Kidney glomerular epithelial cell (primary cell): ENCODE measurements at regions not wholly inside any gene's neighbourhood (a gene's known extent, or its start where the extent isn't known, plus 50 kb on each side); places are given as distances from the start of the nearest gene placed in this dataset.

ENCODE experiments used
- DNase-seq: peaks from one replicate; lab custom pipeline; 2025; lab: John Stamatoyannopoulos, UW

DNA sequence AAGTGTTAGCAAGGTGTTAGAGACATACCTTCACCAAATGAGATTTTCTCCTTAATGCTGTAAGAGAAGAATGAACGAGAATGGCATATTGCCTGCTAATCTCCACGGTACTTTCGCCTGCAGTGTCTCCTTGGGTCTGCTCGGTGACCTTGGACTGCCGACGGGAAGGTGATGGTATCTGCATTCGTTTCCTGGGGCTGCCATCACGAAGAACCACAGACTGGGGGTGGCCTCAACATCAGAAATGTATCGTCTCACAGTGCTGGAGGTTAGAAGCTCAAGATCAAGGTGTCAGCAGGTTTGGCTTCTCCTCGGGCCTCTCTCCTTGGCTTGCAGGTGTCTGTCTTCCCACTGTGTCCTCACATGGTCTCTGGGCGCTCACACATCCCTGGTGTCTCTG is 86.3 kb upstream of the TNRC6C start:
- DNase-seq = no peak

GRCh38 chr17:77872714-77873499 is 85.6 kb upstream of the TNRC6C start:
- no peak for DNase-seq

DNA sequence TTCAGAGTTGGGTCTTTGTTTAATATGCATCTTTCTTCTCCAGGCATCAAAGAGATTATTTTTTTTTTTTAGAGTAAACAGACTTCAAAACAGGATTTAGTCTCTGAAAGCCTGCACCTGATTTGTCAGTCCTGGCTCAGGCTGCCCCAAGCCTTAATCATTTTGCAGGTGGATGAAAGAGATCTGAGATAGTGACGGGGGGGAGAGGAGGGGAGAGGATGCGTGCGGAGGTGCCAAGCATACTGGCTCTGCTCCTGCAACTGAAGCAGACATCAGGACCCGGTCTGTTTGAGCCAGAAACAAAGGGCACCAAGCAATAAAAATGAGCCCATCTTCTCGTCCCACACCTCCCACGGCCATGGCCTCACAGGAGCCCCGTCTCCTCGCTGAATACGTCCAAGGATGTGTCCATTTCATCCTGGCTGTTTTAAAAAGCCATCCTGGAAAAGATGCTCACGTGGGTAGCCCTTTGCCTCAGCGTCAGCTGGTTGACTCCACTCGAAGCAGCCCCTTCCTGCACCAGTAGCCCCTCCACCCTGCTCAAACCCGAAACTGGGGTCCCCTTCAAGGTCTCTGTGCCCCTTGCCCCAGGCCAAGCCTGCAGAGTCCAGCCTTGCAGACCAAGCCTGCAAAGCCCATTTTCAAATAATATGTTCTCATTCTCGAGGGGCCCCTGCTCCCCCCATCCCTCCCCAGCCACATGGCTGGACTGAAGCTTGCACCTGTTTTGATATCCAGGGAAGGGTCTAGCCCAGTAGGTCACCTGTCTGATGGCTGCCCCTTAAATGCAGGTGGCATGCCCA is 84.8 kb upstream of the TNRC6C start:
- no peak for DNase-seq

DNA sequence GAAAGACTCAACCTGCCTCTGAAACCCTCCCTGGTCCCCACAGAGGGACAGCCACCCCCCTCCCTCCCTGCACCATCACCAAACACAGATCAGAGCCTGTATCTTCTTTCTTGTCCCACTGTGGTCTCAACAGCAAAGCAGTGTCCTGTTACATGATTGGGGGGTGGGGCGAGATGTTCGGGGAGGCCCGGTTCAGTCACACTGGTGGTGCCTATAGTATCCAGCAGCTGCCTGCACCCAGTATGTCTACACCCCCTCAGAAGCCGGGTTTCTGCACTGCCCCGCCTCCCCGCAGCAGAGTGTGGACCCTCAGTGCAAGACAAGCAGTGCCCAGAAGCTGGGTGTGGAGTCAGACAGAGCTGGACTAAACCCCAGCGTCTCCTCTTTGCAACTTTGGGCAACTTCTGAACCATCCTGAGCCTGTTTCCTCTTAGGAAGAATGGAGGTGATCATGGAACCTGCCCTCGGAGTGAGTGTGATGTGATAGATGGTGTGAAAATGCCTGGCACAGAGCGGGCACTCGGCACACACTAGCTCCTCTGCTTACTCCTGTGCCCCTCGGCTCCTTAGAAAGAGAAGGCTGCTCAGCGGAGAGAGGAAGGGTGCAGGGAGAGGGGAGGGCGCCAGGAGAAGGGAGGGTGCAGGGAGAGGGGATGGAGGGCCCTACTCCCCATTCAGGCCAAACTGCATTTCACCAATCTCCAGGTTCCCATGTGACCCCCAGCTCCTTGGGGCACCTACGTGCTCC is 84.0 kb upstream of the TNRC6C start:
- DNase-seq = no peak

DNA sequence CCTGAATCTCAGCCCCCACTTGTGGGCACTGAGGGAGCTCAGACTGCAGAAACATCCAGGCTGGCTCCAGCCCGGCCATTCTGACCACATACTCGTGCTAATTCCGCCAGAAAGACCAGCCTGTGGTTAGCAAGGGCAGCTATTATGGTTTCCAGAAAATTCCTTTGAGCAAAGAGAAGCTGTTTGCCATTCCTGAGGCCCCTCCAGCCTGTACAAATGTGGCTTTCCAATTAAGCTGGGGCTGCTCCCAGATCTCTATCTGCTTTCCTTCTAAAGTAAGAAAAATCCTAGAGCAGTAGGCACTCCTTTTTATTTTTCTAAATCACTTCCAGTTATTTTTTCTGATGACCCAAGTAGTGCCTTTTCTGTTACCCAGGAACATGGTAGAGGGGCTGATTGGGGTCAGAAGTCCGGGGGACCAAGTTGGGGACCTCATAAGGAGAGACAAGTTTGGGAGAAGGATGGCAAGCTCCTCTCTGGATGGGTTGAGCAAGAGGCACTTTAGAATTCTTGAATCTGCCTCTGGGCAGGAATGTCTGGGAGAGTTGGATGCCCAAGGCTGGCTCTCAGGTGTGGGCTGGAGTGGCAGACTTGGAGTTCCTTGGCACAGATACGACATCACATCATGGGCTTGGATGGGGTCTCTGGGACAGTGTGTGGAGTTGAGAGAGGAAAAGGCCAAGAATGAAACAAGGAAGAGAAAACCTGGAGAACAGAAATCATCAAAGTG is 83.3 kb upstream of the TNRC6C start:
- peak; percentile 2 for DNase-seq

DNA sequence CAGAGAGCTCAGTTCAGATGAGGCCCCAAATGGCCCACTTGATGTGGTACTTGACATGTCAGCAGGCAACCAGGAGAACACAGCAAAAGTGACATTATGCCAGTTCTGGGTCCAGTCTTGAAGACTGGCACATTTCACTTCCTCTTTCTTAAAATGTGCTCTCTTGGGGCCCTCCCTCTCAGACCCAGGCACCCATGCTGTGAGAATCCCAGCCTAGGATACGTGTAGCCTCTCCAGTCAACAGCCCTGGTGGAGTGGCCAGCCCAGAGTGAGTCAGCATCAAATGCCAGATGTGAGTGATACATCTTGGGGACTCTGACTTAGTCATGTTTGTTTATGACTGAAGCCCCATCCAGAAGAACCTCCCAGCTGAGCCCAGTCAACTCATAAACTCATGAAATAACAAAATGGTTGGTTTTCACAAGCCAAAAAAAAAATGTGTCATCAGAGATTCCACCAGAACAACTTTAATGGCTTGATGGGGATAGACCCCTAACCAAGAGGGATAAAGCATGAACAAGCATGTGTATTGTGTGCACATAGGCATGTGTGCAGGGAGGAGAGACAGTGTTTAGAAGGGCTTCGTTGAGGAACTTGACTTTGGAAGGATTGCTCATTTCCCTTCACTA is 82.5 kb upstream of the TNRC6C start:
- DNase-seq = no peak

DNA sequence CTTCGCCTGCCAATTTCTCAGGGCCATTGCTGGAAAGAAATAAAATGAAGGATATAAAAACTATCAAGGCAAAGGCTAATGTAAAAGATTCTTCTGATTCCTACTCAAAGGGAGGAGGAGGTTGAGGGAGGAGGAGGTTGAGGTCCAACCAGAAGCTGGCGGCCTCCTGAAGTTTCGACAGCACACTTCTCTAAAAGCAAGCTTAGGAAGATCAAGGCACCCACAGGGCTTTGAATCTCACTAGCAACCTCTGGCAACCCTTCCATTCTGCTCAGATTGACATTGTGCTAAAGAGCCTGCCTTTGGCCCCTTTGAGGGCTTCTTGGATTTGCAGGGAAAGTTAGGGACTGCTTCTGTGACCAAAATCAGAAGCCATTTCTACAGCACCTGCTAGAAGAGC is 81.5 kb upstream of the TNRC6C start:
- no peak for DNase-seq

DNA sequence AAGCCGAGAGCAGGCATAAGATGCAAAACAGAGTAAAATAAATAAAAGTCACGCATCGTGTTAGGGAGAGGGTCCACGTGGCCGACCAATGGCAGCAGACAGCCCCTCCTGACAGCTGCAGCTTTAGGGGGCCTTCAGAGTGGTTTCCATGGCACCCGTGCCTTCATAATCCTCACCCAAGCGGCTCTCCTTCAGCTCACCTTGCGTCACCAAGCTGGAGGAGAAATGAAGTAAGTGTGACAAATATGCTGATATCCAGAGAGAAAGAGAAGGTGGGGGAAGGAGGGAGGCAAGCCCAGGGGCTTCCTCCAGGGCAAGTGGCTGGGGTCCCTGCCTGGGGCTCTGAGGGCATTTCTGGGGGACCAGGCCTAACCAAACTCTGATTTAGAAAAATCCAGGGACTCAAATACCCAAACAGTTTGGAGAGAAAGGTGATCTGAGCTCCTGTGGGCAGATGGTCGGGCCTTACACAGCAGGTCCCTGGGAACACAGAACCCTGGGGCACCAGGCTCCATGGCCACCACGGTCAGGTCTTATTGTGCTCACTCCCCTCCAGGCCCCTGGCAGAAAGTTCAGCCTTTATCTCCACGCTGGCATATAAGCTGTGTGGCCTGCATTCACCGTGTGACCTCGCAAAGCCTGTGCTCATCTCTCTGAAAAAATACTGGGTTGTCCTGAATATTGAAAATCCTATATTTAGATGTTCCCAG is 80.7 kb upstream of the TNRC6C start:
- DNase-seq = no peak

DNA sequence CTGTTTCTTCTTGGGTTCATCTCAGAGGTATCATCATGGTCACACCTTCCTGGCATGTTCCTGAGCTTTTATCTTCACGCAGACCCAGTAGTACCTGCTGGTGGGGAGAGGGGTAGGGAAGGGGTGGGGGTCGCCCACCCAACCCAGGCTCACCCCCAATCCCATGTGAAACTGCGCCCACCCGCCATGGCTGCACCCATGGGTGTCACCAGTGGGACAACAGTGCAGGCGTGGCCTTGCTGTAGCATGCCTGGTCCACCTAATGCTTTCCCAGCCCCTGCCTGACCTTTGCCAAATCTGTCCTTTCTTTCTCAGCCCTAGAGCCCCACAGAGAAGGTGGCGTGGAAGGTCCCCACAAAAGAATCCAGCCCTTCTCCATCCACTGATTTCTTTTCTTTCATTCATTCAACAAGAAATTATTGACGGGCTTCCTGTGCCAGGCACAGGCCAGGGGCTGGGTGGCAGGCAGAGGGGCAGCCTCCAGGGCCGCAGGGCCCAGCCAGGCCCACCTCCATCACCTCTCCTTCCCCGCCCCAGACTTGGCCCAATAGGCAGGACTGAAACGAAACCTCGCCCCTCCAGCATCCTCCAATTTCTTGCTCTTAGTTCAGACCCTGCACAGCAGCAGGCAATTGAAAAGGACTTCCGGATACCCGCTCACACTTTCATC is 79.1 kb upstream of the TNRC6C start:
- no peak for DNase-seq

DNA sequence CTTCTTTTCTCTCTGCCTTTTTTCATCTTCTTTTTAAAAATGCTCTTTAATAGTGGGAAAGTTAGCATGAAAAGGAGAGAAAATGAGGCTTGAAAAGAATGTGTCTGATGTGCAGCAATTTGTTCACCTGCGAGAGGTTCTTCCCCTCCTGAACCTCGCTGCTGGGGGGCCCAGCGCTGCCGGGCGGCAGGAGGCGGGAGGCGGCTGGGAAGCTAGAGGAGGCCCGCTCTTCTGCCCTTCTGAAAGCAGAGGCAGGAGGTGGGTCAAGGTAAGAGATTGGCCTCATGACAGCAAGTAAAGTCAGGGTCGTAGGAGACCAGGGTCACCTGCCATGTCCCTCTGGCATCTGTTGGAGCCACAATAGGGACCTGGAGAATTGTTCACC is 78.6 kb upstream of the TNRC6C start:
- no peak for DNase-seq

- no peak for DNase-seq
Measured at GRCh38 chr17:77880711-77881450, 77.6 kb upstream of the TNRC6C start.

DNA sequence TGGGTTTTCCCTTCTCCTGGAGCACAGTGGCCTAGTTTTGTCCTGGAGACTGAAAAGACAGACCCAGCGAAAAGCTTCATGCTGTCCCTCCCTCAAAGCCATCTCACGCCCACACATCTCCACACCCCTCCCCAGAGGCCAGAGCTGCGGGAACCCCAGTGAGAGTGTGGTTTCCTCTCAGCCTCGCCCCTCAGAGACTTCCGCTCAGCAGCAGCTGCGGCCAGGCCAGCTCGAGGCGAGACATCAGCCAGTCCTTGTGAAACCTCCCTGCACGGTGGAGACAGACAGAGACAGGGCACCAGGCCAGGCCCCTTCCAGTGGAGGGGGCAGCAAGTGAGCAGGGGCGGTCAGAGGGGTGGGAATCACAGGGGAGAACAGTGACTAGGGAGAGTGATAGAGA is 77.0 kb upstream of the TNRC6C start:
- no peak for DNase-seq

GRCh38 chr17:77882040-77882439 is 76.5 kb upstream of the TNRC6C start:
- DNase-seq = no peak

- DNase-seq = peak; percentile 3
Measured at GRCh38 chr17:77882481-77883212, 75.9 kb upstream of the TNRC6C start.

DNA sequence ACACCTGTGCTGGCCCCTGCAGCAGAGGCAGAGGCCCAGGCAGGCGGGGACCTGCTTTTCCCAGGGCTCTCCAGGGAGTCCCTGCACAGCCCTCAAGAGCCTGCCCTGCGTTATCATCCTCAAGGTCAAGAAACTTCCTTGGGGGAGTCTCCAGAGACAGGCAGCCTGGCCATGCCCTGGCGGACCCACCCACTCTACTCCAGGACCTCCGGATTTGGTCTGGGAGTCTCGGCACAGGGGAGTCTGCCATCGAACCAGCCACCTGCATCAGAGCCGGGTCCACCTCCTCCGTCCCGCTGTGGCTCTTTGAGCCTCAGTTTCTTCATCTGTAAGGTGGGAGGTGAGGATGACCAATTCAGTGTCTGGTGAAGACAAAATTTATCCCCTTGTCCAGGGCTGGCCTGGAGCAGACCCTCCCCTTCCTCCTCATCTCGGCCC is 75.3 kb upstream of the TNRC6C start:
- no peak for DNase-seq

DNA sequence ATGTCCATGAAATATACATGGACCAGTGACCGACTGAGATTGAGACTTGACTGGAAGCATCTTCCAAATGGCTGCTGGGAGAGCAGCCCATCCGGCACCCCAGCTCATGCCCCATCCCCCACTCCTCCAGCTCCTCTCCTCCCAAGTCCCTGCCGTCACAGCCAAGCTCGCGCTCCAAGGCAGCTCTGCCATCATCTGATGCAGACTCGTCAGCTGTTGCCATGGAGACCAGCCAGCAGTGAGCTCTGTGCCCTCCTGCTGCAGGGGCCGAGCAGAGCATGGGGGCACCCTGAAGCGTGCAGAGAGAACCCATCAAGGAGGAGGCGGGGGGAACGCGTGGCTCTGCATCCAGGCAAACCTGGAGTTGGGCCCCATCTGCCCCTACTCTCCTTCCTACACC is 74.5 kb upstream of the TNRC6C start:
- no peak for DNase-seq

DNA sequence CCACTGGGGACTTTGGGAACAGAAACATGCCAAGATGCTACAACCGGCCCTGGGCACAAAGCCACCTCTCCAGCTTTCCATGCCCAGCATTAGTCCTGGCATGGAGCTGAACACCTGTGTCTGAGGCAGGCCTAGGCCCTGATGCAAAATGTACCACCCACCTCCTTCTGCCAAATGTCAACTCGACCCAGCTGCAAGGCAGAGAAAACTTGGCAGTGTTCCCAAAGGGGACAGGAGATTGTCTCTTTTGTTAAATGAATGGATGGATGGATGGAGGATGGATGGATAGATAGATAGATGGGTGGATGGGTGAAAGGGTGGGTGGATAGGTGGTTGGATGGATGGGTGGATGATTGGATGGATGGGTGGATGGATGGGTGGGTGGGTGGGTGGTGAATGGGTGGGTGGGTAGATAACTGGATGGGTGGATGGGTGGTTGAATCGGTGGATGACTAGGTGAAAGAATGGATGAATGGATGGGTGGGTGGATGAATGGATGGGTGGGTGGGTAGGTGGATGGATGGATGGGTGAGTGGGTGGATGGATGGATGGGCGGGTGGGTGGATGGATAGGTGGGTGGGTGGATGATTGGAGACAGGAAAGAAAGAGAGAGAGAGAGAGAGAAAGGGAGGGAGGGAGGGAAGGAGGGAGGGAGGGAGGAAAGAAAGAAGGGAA is 73.4 kb upstream of the TNRC6C start:
- DNase-seq = no peak

DNA sequence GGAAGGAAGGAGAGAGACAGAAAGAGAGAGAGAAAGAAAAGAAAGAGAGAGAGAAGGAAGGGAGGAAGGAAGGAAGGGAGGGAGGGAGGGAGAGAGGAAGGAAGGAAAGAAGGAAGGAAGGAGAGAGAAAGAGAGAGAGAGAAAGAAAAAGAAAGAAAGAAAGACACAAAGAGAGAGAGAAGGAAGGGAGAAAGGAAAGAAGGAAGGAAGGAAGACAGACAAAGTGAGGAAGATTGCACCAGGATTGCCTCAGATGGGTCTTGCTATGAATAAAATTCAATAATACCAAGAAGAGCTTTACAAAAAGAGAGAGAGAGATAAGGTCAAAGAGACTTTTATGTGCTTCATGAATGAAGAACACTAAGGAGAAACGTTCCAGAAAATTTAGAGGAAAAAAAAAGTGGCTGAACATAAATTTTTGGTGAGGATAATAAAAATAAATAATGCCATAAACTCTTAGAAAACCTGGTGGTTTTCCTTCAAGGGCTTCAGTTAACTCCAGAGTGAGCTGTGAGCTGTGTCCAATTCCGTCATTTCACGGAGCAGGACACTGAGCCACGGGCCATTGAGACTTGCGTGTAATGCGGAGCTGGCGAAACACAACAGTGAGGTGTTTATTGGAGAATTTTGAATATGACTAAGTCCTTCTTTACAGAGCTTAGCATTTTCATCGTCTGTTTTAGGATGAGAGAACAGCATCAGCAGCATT is 72.7 kb upstream of the TNRC6C start:
- DNase-seq = no peak
